Embryonic facial prominence (tissue), 1 donor: ENCODE measurements at regions not wholly inside any gene's neighbourhood (a gene's known extent, or its start where the extent isn't known, plus 50 kb on each side); places are given as distances from the start of the nearest gene placed in this dataset.
"Not testable (repeated sequence)": the region's sequence is repeated elsewhere in the genome, so short reads cannot be mapped to it uniquely, and the experiment has no call there.

ENCODE experiments used
- DNase-seq: peaks from one replicate; pipeline ENCODE4 v3.0.0-alpha.2; 2016; ENCODE audit errors: extremely low spot score

DNA sequence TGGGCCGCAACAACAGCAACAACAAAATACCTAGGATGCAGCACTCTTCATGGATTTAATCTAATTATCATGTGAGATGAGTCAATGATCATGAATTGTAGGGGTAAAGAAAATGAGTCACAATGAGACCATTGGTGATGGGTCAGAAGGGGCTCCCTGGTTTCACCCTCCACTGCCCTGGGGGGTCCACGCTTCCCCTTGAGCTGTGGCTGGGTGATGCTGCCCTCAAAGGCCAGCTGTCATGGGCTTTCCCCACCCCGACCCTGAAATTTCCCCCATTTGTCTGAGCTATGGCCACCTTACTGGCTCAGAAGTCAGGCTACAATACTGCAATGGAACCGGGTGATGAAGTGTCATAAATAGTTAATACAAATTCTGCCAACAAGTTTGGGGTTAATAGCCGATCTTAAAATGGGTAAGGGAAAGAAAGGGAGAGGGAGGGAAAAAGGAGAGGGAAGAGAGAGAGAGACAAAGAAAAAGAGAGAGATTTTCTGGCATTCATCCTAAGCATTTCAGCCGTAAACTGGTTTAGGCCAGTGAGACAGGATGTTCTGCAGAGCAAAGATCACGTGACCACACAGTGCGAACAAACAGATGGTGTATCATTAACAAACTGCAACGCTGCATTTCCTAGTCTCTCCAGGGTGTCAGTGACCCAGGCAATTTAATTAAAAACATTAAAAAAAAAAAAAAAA lies 143.4 kb upstream of the ERRFI1 start:
- peak; percentile 86 for DNase-seq

DNA sequence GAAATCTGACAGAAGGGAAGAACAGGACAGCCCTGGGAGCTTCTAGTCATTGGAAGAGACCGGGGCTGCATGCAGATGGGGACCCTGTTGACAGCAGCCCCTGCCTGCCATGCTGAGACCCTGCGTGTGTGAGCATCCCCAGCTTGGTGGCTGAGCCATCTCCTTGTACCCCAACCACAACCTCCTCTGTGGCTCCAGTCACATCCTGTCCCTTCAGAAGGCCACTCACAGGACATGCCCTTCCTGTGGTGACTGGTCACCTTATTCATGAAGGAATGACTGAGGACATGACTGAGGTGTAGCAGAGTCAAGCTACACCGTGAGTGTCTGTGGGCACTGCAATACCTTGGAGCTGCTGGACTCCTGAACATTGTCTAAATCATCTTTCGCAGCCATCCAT lies 141.8 kb upstream of the ERRFI1 start:
- DNase-seq: no peak

DNA sequence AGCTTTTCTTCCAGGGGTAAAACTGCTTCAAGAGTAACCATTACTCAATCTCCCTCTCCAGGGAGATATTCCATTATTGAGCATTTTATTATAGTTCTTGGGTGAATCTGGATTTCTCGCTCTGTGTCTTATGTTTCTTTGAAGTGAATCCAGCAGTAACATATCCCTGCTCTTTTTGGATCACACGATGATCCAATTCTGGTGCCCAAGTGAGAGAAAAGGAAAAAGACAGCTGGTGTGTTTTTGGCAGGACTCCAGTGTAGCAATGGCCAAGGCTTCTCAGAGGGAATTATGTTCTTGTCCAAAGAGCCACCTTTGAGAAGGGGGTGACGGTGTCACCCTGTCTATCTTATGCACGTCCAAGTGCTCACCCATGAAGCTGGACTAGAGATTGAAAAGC lies 140.3 kb upstream of the ERRFI1 start:
- DNase-seq: no peak

DNA sequence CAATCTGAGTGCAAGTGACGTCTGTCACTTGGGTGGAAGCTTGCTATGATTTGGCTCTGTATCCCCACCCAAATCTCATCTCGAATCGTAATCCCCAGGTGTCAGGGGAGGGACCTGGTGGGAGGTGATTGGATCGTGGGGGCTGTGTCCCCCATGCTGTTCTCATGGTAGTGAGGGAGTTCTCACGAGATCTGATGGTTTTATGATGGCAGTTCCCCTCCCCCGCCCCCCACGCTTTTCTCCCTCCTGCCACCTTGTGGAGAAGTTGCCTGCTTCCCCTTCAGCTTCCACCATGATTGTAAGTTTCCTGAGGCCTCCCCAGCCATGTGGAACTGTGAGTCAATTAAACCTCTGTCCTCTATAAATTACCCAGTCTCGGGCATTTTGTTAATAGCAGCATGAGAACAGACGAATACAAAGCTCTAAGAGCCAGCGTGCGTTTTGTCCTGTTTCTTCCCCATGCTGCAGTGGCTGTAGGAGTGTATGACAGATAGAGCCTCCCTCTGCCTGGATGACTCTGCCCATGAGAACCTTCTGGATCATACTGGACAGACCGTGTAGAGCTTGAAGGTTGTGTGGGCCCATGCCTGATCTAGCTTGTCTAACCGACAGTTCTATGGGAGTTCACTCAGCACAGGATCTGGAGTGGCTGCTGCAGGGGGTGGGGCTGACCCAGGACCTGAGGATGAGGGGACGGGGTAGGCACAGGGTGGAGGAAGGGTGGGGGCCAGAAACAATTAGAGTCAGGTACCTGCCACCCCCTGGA lies 139.7 kb upstream of the ERRFI1 start:
- no peak for DNase-seq

DNA sequence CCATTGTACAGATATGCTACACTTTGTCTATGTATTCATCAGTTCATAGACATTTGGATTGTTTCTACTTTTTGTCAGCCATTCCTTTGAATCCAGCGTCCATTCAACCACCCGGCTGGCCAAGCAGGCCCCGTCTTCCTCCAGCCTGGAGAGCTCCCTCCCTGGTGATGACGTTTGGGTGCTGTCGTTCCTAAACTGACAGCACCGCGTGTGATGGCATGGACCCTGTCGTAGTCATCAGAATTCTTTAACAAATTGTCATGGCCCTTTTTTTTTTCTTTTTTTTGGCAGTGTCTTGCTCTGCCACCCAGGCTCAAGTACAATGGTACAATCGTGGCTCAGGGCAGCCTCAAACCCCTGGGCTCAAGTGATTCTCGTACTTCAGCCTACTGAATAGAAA lies 138.6 kb upstream of the ERRFI1 start:
- DNase-seq: no peak

DNA sequence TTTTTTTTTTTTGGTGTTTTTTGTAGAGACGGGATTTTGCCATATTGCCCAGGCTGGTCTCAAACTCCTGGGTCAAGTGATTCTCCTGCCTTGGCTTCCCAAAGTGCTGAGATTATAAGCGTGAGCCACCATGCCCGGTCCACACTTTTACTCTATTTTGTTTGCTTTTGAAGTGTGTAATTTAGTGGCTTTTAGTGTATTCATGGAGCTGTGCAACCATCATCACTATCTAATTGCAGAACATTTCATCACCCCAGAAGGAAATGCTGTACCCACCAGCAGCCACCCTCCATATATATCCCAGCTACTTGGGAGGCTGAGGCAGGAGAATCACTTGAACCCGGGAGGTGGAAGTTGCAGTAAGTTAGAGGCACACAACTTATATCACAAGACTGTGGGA lies 136.9 kb upstream of the ERRFI1 start:
- no peak for DNase-seq

DNA sequence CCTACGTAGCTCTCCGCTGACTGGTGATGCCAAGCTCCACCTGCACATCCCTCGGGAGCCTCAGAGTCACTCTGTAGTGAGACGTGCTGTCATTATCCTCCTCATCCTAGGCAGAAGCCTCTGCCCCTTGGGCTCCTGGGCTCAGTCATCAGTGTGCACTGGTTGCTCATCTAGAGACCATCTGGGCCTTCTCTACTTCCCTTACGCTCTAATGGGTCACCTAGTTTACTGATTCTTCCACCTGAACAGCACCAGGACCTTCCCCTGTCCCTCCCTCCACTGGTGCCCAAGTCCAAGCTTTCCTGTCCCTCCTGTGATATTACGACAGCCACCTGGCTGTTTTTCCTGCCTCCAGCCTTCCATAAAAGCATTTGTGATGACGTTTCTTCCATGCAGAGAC lies 136.1 kb upstream of the ERRFI1 start:
- no peak for DNase-seq

DNA sequence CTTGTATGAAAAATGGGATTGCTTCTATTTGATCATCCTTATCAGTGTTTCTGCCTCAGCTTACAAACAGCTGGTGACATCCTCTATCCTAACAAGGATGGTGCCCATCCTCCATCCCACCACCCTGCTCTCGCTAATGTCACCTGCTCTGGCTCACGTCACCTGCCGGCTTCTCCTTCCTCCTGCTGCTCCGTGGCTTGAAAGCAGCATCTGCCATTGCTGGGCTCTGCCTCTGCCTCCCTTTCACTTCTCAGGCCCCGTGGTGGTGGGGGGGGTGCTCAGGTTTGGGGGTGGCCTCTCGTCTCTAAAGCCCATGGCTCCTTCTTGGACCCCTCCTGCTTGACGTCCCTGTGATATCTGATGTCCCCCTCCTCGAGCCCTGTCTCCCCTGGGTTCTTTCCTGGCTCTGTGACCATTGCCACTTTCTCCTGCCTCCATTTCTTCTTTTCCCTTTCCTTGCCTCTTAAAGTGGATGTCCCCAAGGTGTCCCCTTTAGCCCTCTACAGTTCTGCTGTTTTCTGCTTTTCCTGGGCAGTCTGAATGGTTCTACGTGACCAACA lies 135.5 kb upstream of the ERRFI1 start:
- DNase-seq: peak; percentile 100

DNA sequence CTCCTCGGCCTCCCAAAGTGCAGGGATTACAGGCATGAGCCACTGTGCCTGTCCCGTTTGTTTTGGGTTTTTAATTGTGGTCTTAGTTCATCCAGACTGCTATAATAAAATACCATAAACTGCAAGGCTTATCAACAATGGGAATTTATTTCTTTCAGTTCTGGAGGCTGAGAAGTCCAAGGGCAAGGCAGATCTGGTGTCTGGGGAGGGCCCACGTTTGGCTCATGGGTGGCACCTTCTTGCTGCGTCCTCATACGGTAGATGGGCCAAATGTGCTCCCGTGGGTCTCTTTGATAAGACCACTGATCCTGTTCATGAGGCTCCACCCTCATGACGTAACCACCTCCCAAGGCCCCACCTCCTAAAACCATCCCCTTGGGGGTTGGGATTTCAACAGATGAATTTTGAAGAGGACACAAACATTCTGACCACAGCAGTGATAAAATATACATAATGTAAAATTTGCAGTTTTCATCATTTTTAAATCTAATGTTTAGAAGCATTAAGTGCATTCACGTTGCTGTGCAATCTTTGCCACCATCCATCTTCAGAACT lies 133.4 kb upstream of the ERRFI1 start:
- no peak for DNase-seq

DNA sequence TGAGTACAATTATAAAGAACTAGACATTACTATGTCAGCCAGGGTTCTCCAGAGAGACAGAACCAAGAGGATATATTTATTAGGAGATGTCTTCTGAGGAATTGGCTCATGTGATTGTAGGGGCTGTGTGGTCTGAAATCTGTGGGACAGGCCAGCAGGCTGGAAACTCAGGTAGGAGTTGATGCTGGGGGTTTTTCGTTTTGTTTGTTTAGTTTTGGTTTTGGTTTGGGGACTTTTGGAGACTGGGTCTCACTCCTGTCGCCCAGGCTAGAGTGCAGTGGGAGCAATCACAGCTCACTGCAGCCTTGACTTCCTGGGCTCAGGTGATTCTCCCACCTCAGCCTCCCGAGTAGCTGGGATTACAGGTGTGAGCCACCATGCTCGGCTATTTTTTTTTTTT lies 132.9 kb upstream of the ERRFI1 start:
- no peak for DNase-seq

DNA sequence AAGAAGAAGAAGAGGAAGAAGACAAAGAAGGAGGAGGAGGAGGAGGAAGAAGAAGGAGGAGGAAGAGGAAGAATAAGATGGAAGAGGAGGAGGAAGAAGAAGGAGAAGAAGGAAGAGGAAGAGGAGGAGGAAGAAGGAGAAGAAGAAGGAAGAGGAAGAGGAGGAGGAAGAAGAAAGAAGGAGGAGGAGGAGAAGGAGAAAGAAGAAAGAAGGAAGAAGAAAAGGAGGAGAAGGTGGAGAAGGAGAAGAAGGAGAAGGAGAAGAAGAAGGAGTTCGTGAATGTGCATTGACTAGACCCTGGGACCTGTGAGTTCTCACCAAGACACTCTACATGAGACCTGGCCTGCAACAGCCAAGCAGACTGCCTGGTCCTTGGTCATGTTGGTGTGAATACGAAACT lies 131.7 kb upstream of the ERRFI1 start:
- no peak for DNase-seq

DNA sequence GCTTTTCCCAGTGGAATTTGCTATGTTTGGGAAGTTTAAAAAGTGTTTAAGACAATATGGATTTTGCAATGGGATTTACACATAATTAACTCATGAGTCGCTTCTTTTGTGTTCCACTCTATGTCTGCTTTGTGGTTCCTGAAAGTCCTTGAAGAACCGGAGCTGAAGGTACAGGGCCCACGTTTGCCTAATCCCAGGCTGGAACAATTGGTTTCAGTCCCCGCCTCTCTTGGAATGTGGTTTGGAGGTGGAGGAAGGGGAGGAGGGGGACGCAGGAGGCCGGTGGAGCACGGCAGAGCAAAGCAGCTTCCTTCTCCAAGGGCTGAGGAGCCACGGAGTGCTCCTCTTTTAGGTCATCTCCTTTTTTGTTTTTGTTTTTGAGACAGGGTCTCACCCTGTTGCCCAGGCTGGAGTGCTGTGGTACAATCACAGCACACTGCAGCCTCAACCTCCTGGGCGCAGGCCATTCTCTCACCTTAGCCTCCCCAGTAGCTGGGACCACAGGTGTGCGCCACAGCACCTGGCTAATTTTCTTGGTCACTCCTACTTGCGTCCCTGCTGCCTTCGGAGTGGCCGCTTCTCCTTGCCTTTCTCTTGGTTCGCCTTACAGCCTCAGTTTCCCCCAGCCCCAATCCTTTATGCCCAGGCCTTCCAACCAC lies 129.5 kb upstream of the ERRFI1 start:
- no peak for DNase-seq

DNA sequence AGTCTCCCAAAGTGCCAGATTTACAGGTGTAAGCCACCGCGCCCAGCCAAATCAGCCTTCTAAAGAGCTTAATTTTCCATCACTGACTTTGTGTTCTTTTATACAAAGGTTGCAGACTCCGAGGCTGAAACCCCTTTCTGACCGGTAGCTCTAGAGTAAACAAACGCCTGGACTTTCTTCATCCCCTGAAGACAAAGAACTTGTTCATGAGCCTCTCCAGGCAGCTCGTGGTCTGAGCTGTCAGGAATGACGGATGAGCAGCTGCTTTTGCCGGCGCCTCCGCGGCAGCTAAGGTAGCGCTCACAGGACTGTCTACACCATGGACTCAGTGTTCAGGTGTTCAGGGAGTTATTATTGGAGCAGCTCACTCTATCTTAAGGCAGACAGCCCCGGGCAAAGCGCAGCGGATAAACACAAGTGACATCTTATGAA lies 128.5 kb upstream of the ERRFI1 start:
- DNase-seq: no peak

DNA sequence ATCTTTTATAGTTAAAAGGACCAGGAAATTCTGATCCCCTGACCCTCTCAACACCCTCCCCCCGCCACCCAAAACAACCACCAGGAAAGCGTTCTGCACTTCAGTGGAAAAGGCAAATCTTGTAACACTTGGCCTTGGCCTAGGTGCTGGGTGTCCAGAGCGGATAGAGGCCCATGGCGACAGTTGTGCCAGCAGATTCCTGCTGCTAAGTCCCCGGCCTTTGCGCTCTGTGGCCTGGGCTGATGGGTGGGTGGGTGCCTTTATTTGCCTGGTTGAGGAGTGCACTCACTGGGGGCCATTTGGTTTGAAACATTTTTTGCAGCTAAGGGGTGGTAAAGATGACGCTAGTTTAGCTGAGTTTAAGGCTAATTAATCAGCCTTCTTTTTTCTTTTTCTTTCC lies 127.9 kb upstream of the ERRFI1 start:
- no peak for DNase-seq

DNA sequence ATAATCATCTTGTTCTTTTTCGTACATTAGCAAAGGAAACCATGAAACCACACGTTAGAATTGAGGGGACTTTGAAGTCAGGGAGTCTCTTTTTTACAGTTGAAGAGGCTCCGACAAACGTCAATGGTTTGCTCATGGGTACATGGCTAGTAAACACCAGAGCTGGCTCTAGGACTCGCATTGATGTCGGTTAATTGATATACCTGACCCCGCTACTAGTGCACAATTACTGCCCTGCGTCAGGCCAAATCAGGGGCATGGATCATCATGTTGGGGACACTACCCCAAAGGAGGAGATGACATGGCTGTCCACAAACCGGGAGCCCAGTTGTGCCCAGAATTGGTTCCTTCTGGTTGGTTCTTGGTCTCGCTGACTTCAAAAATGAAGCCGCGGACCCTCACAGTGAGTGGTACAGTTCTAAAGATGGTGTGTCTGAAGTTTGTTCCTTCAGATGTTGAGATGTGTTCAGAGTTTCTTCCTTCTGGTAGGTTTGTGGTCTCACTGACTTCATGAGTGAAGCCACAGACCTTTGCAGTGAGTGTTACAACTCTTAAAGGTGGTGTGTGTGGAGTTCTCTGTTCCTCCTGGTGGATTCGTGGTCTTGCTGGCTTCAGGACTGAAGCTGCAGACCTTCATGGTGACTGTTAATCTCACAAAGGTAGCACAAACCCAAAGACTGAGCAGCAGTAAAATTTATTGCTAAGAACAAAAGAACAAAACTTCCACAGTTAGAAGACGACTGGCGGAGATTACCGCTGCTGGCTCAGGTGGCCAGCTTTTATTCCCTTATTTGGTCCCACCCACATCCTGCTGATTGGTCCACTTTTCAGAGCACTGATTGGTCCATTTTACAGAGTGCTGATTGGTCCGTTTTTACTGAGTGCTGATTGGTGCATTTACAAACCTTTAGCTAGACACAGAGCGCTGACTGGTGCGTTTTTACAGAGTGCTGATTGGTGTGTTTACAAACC lies 126.9 kb upstream of the ERRFI1 start:
- no peak for DNase-seq

DNA sequence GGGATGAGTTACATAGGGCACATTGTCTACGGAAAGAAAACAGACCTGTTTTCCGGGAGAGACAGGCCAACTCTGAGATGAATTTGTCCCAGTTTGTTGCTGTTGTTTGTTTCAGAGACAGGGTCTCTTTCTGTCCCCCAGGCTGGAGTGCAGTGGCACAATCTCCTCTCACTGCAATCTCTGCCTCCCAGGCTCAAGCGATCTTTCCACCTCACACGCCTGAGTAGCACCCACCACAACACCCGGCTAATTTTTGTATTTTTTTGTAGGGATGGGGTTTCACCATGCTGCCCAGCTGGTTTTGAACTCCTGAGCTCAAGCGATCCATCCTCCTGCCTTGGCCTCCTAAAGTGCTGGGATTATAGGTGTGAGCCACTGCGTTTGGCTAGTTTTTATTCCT lies 125.5 kb upstream of the ERRFI1 start:
- no peak for DNase-seq

DNA sequence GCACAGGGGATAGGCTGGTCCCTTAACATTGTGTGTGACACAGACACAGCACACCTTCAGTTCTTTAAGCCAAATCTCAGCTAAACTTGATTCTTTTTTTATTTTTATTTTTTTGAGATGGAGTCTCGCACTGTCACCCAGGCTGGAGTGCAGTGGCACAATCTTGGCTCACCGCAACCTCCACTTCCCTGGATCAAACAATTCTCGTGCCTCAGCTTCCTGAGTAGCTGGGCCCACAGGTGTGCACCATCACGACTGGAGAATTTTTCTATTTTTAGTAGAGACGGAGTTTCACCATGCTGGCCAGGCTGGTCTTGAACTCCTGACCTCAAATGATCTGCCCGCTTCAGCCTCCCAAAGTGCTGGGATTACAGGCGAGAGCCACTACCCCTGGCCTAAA lies 123.6 kb upstream of the ERRFI1 start:
- not testable (repeated sequence) for DNase-seq

DNA sequence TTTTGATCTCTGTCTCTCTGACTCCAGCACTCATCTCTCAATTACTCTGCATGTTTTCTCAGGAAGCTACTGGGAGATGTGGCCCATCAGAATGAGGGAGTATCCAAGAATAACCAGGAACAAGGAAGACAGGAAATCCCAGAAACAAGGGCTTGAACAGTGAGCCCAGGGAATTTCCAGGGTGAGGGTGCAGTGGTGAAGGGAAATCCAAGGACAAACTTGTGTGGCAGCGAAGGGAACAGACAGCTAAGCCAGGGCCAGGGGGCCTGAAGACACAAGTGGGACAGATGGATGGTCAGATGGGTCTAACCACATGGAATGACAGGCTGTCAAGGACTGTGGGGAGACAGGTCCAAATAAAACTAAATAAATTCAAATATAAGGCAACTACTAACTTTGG lies 121.8 kb upstream of the ERRFI1 start:
- DNase-seq: no peak

DNA sequence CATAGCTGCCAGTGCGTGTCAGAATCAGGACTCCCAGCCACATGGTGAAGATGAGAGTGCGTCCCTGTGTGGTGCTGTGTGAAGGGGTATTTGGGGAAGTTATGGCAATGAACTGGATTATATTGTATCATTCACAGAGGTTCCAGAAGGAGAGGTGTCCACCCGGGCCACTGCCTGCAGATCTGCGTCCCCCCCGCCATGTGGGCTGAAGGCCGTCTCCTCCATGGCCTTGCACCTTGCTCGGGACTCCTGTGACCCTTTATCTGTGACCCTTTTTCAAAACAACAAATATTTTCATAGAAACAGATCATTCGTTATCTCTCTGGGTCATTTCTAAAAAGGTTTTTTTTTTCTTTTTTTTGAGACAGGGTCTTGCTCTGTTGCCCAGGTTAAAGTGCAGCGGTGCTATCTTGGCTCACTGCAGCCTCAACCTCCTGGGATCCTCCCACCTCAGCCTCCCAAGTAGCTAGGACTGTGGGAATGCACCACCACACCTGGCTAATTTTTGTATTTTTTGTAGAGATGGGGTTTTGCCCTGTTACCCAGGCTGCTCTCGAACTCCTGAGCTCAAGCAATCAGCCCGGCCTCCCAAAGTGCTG lies 120.2 kb upstream of the ERRFI1 start:
- no peak for DNase-seq

DNA sequence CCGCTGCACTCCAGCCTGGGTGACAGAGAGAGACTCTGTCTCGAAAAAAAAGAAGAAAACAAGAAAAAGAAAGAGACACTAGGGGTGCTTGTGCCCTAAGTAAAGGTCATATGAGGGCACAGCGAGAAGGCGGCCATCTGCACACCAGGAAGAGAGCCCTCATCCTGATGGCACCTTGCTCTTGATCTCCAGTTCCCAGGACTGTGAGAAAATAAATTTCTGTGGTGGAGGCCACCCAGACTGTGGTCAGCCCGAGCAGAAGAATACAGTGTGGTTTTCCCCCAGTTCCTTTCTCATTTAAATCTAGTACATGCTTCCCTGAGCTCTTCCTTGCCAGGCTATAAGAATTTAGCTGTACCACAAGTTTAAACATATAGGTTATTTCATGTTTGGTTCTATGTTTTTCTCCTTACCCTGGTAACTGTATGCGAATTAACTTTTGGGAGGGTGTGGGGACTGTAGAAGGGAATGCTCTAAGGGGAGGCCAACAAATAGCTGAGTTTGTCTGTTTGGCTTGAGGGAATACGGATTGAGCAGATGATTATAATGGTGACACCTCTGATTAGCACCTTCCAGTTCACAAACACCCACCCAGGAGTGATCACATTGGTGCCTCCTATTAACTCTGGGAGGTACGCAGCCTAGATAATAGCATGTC lies 119.6 kb upstream of the ERRFI1 start:
- no peak for DNase-seq
